Right lobe of liver (tissue), 4 donors: ENCODE measurements at regions not wholly inside any gene's neighbourhood (a gene's known extent, or its start where the extent isn't known, plus 50 kb on each side); places are given as distances from the start of the nearest gene placed in this dataset.
"Not testable (repeated sequence)": the region's sequence is repeated elsewhere in the genome, so short reads cannot be mapped to it uniquely, and the experiment has no call there.

ENCODE experiments used
- POLR2A ChIP-seq: fragments of 450-650 bp; IDR thresholded peaks from one replicate; pipeline ENCODE4 v1.6.1; 2017; ENCODE audit warnings: antibody characterized with exemption, mild to moderate bottlenecking
- TF ChIP-seq, protein P1 (sequence below), 4 donors: fragments of 200-600 bp in 3 of 4; fragments of 450-650 bp in 1 of 4; IDR thresholded peaks; one replicate each; pipeline versions ENCODE4 v1.5.1 to v1.8.0; 2016 to 2022; ENCODE audit warnings: antibody characterized with exemption in 4 of 4, mild to moderate bottlenecking in 2 of 4
- donor health status: DM: no; HTN: no; CAD: no.
- donor health status: DM: no; HTN: no; CAD: no.
- donor health status: DM: no; HTN: yes; CAD: no.

DNA sequence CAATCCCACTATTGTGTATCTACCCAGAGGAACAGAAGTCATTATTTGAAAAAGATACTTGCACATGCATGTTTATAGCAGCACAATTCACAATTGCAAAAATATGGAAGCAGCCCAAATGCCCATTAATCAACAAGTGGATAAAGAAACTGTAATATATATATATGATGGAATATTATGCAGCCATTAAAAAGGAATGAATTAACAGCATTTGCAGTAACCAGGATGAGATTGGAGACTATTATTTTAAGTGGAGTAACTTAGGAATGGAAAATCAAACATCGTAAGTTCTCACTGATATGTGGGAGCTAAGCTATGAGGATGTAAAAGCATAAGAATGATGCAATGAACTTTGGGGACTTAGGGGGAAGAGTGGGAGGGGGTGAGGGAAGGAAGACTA is 64.7 kb downstream of the RPL22L1 start:
- TF ChIP-seq, protein P1, sequence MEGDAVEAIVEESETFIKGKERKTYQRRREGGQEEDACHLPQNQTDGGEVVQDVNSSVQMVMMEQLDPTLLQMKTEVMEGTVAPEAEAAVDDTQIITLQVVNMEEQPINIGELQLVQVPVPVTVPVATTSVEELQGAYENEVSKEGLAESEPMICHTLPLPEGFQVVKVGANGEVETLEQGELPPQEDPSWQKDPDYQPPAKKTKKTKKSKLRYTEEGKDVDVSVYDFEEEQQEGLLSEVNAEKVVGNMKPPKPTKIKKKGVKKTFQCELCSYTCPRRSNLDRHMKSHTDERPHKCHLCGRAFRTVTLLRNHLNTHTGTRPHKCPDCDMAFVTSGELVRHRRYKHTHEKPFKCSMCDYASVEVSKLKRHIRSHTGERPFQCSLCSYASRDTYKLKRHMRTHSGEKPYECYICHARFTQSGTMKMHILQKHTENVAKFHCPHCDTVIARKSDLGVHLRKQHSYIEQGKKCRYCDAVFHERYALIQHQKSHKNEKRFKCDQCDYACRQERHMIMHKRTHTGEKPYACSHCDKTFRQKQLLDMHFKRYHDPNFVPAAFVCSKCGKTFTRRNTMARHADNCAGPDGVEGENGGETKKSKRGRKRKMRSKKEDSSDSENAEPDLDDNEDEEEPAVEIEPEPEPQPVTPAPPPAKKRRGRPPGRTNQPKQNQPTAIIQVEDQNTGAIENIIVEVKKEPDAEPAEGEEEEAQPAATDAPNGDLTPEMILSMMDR (IDR thresholded peaks at IDR 0.05) = not testable (repeated sequence)
- TF ChIP-seq POLR2A = not testable (repeated sequence)
